LNCAP (cell line): ENCODE measurements at regions not wholly inside any gene's neighbourhood (a gene's known extent, or its start where the extent isn't known, plus 50 kb on each side); places are given as distances from the start of the nearest gene placed in this dataset.

Experiments
- TF ChIP-seq, protein P1 (sequence below): fragments of 450-650 bp; IDR thresholded peaks from 2 replicates; pipeline ENCODE4 v1.5.1; 2017; ENCODE audit warnings: mild to moderate bottlenecking

- TF ChIP-seq, protein P1, sequence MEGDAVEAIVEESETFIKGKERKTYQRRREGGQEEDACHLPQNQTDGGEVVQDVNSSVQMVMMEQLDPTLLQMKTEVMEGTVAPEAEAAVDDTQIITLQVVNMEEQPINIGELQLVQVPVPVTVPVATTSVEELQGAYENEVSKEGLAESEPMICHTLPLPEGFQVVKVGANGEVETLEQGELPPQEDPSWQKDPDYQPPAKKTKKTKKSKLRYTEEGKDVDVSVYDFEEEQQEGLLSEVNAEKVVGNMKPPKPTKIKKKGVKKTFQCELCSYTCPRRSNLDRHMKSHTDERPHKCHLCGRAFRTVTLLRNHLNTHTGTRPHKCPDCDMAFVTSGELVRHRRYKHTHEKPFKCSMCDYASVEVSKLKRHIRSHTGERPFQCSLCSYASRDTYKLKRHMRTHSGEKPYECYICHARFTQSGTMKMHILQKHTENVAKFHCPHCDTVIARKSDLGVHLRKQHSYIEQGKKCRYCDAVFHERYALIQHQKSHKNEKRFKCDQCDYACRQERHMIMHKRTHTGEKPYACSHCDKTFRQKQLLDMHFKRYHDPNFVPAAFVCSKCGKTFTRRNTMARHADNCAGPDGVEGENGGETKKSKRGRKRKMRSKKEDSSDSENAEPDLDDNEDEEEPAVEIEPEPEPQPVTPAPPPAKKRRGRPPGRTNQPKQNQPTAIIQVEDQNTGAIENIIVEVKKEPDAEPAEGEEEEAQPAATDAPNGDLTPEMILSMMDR, result no peak
Observed at GRCh38 chr21:28482657-28483056, 510.0 kb downstream of the LTN1 start.

DNA sequence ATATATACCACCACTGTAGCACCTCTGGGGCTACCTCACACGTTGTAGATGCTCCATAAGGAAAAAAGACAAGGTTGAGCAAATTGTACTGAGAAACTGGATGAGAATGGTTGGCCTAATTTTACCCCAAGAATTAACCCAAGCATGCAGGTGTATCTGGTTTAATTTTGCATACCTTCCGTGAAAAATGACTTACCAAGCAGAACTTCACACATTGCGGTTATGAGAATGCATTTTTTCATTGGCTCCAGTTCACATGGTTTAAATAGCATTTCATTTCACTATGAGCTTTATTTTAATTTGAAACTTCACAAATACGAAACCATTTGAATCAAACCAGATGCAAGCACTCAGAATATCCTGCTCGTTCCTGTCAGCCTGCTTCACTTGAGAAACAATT lies 512.2 kb downstream of the LTN1 start:
- TF ChIP-seq, protein P1, result no peak

- TF ChIP-seq, protein P1, result no peak
Observed at GRCh38 chr21:28473530-28474220, 519.0 kb downstream of the LTN1 start.

- TF ChIP-seq, protein P1, result no peak
Observed at GRCh38 chr21:28464988-28465387, 527.7 kb downstream of the LTN1 start.

DNA sequence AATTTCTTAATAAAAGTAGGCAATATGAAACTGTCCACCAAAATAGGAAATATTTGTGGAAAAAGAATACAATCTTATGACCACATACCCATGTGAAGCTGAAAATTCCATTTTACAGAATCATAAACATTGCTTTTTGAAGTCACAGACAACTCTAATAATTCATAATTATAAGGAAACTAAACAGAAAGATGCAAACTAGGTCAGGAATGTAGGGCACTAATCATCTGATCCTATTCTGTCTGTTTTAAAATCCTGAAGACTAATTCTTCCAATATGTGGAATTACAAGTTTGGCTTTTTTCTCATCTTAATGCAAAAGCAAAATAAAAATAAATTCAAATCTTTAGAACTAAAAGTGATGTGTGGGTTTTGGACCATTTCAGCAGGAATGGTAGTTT lies 528.6 kb downstream of the LTN1 start:
- TF ChIP-seq, protein P1, result no peak

- TF ChIP-seq, protein P1, result no peak
Observed at GRCh38 chr21:28459193-28459592, 533.5 kb downstream of the LTN1 start.

GRCh38 chr21:28458446-28458845 lies 534.2 kb downstream of the LTN1 start:
- TF ChIP-seq, protein P1, result no peak

GRCh38 chr21:28455253-28455600 lies 537.5 kb downstream of the LTN1 start:
- TF ChIP-seq, protein P1, result no peak
